Mucosa of gallbladder (tissue), 1 donor: ENCODE measurements at regions not wholly inside any gene's neighbourhood (a gene's known extent, or its start where the extent isn't known, plus 50 kb on each side); places are given as distances from the start of the nearest gene placed in this dataset.

Experiments
- DNase-seq: peaks from one replicate; pipeline ENCODE4 v3.0.0-alpha.2; 2020; ENCODE audit warnings: low spot score
- donor health status: DM: no; HTN: no; CAD: no.

GRCh38 chr6:170085475-170086401, 205.1 kb downstream of the DLL1 start:
- no peak for DNase-seq

- no peak for DNase-seq
Observed at GRCh38 chr6:170084166-170084730, 206.6 kb downstream of the DLL1 start.

- no peak for DNase-seq
Observed at GRCh38 chr6:170083236-170084051, 207.4 kb downstream of the DLL1 start.

GRCh38 chr6:170082531-170083187, 208.2 kb downstream of the DLL1 start:
- DNase-seq, result no peak

GRCh38 chr6:170082067-170082466, 208.8 kb downstream of the DLL1 start:
- no peak for DNase-seq

GRCh38 chr6:170081556-170081955, 209.3 kb downstream of the DLL1 start:
- DNase-seq, result no peak

GRCh38 chr6:170080828-170081371, 210.0 kb downstream of the DLL1 start:
- no peak for DNase-seq

GRCh38 chr6:170080169-170080827, 210.6 kb downstream of the DLL1 start:
- DNase-seq, result no peak

- no peak for DNase-seq
Observed at GRCh38 chr6:170076466-170077165, 214.3 kb downstream of the DLL1 start.

GRCh38 chr6:170075659-170076223, 215.1 kb downstream of the DLL1 start:
- no peak for DNase-seq

- DNase-seq, result no peak
Observed at GRCh38 chr6:170074907-170075306, 216.0 kb downstream of the DLL1 start.

- no peak for DNase-seq
Observed at GRCh38 chr6:170074435-170074834, 216.4 kb downstream of the DLL1 start.

- no peak for DNase-seq
Observed at GRCh38 chr6:170073846-170074245, 217.0 kb downstream of the DLL1 start.

- no peak for DNase-seq
Observed at GRCh38 chr6:170072246-170072645, 218.6 kb downstream of the DLL1 start.

- no peak for DNase-seq
Observed at GRCh38 chr6:170069611-170070010, 221.3 kb downstream of the DLL1 start.

GRCh38 chr6:170068496-170068895, 222.4 kb downstream of the DLL1 start:
- DNase-seq, result no peak

- no peak for DNase-seq
Observed at GRCh38 chr6:170067923-170068360, 222.9 kb downstream of the DLL1 start.

- peak; percentile 63 for DNase-seq
Observed at GRCh38 chr6:170067181-170067641, 223.7 kb downstream of the DLL1 start.

- DNase-seq, result no peak
Observed at GRCh38 chr6:170066679-170067078, 224.2 kb downstream of the DLL1 start.
